ENCODE measurements at regions not wholly inside any gene's neighbourhood (a gene's known extent, or its start where the extent isn't known, plus 50 kb on each side); places are given as distances from the start of the nearest gene placed in this dataset.

GRCh38 chr10:123257904-123258456, 103.8 kb downstream of the BUB3 start:
- H3K36me3 ChIP-seq (ENCODE audit: control insufficient read depth in 1 of 2, insufficient read depth in 2 of 2, low read depth in 1 of 2, low read length in 2 of 2) = no peaks in the 10 kb centered on the region
- no peak overlapping the region for H3K18ac ChIP-seq (ENCODE audit: low read depth in 1 of 2, low read length in 2 of 2)
- H3K4ac ChIP-seq (ENCODE audit: low read depth in 1 of 2, low read length in 2 of 2) = no peak overlapping the region
- no peak overlapping the region for H2AFZ ChIP-seq (ENCODE audit: low read depth, low read length)
- H3K23ac ChIP-seq (ENCODE audit: low read length in 2 of 2) = no peak overlapping the region
- no peak overlapping the region for H2BK5ac ChIP-seq (ENCODE audit: low read depth, low read length, poor library complexity, severe bottlenecking)
- H3K9ac ChIP-seq (ENCODE audit: low read length) = no peak overlapping the region
- WGBS = 94% methylated on average over 9 of the region's 13 CpGs
- H4K8ac ChIP-seq (ENCODE audit: low read length) = no peak overlapping the region
- no peak overlapping the region for H2BK120ac ChIP-seq (ENCODE audit: low read depth, low read length)
- H4K91ac ChIP-seq (ENCODE audit: low read length) = no peak overlapping the region
- no peaks in the 10 kb centered on the region for H3K27me3 ChIP-seq (ENCODE audit: control insufficient read depth in 1 of 2, insufficient read depth in 1 of 2, low read length in 2 of 2)
- H2BK15ac ChIP-seq (ENCODE audit: low read depth, poor library complexity, severe bottlenecking) = no peak overlapping the region
- no peak overlapping the region for H3K14ac ChIP-seq (ENCODE audit: low read length in 2 of 2)
- H3K9me3 ChIP-seq (ENCODE audit: control insufficient read depth, low read length) = no peaks in the 10 kb centered on the region
- no peak overlapping the region for H2AK5ac ChIP-seq (ENCODE audit: low read length, severe bottlenecking)
- H2BK12ac ChIP-seq (ENCODE audit: low read length in 2 of 2) = no peak overlapping the region
- H3K4me1 ChIP-seq (ENCODE audit: control insufficient read depth, insufficient read depth, low read depth, low read length) = no peaks in the 10 kb centered on the region
- H3K4me2 ChIP-seq (ENCODE audit: low read length, poor library complexity, severe bottlenecking) = no peak overlapping the region
- no peak for DNase-seq
- no peak overlapping the region for H3K27ac ChIP-seq (ENCODE audit: low read length, poor library complexity, severe bottlenecking)
- H3K4me3 ChIP-seq (ENCODE audit: insufficient read depth in 1 of 2, low read depth in 1 of 2, low read length in 2 of 2) = no peak overlapping the region
- no peaks in the 10 kb centered on the region for H3K79me1 ChIP-seq (replicated peaks; ENCODE audit: low read length, poor library complexity, severe bottlenecking)

- Histone ChIP-seq H3K23ac (ENCODE audit: low read length in 2 of 2) (no peak overlapping the region), H3K27ac (ENCODE audit: low read length, poor library complexity, severe bottlenecking) (no peak overlapping the region), H2BK12ac (ENCODE audit: low read length in 2 of 2) (no peak overlapping the region), H3K79me1 (replicated peaks; ENCODE audit: low read length, poor library complexity, severe bottlenecking) (no peaks in the 10 kb centered on the region), H3K18ac (ENCODE audit: low read depth in 1 of 2, low read length in 2 of 2) (no peak overlapping the region), H4K8ac (ENCODE audit: low read length) (no peak overlapping the region), H3K9me3 (ENCODE audit: control insufficient read depth, low read length) (no peaks in the 10 kb centered on the region), H2BK120ac (ENCODE audit: low read depth, low read length) (no peak overlapping the region), H3K14ac (ENCODE audit: low read length in 2 of 2) (no peak overlapping the region), H3K4me1 (ENCODE audit: control insufficient read depth, insufficient read depth, low read depth, low read length) (no peaks in the 10 kb centered on the region), H2AFZ (ENCODE audit: low read depth, low read length) (no peak overlapping the region), H4K91ac (ENCODE audit: low read length) (no peak overlapping the region), H3K4me2 (ENCODE audit: low read length, poor library complexity, severe bottlenecking) (no peak overlapping the region), H3K4me3 (ENCODE audit: insufficient read depth in 1 of 2, low read depth in 1 of 2, low read length in 2 of 2) (no peak overlapping the region), H2BK5ac (ENCODE audit: low read depth, low read length, poor library complexity, severe bottlenecking) (no peak overlapping the region), H3K4ac (ENCODE audit: low read depth in 1 of 2, low read length in 2 of 2) (no peak overlapping the region), H3K36me3 (ENCODE audit: control insufficient read depth in 1 of 2, insufficient read depth in 2 of 2, low read depth in 1 of 2, low read length in 2 of 2) (no peaks in the 10 kb centered on the region), H3K27me3 (ENCODE audit: control insufficient read depth in 1 of 2, insufficient read depth in 1 of 2, low read length in 2 of 2) (no peaks in the 10 kb centered on the region), H2AK5ac (ENCODE audit: low read length, severe bottlenecking) (no peak overlapping the region), H2BK15ac (ENCODE audit: low read depth, poor library complexity, severe bottlenecking) (no peak overlapping the region), H3K9ac (ENCODE audit: low read length) (no peak overlapping the region)
- DNase-seq = no peak
- 55% methylated on average over 2 of the region's 2 CpGs for WGBS
Measured at GRCh38 chr10:123259081-123259480, 104.9 kb downstream of the BUB3 start.

GRCh38 chr10:123259791-123260190, 105.6 kb downstream of the BUB3 start:
- Histone ChIP-seq H4K8ac (ENCODE audit: low read length) (no peak overlapping the region), H4K91ac (ENCODE audit: low read length) (no peak overlapping the region), H3K27ac (ENCODE audit: low read length, poor library complexity, severe bottlenecking) (no peak overlapping the region), H3K9me3 (ENCODE audit: control insufficient read depth, low read length) (no peaks in the 10 kb centered on the region), H2BK15ac (ENCODE audit: low read depth, poor library complexity, severe bottlenecking) (no peak overlapping the region), H3K36me3 (ENCODE audit: control insufficient read depth in 1 of 2, insufficient read depth in 2 of 2, low read depth in 1 of 2, low read length in 2 of 2) (no peaks in the 10 kb centered on the region), H3K4me2 (ENCODE audit: low read length, poor library complexity, severe bottlenecking) (no peak overlapping the region), H3K27me3 (ENCODE audit: control insufficient read depth in 1 of 2, insufficient read depth in 1 of 2, low read length in 2 of 2) (no peaks in the 10 kb centered on the region), H3K4me3 (ENCODE audit: insufficient read depth in 1 of 2, low read depth in 1 of 2, low read length in 2 of 2) (no peak overlapping the region), H3K79me1 (replicated peaks; ENCODE audit: low read length, poor library complexity, severe bottlenecking) (no peaks in the 10 kb centered on the region), H2AFZ (ENCODE audit: low read depth, low read length) (no peak overlapping the region), H3K4ac (ENCODE audit: low read depth in 1 of 2, low read length in 2 of 2) (no peak overlapping the region), H3K4me1 (ENCODE audit: control insufficient read depth, insufficient read depth, low read depth, low read length) (no peaks in the 10 kb centered on the region), H3K14ac (ENCODE audit: low read length in 2 of 2) (no peak overlapping the region), H3K9ac (ENCODE audit: low read length) (no peak overlapping the region), H2BK12ac (ENCODE audit: low read length in 2 of 2) (no peak overlapping the region), H3K18ac (ENCODE audit: low read depth in 1 of 2, low read length in 2 of 2) (no peak overlapping the region), H2BK5ac (ENCODE audit: low read depth, low read length, poor library complexity, severe bottlenecking) (no peak overlapping the region), H2BK120ac (ENCODE audit: low read depth, low read length) (no peak overlapping the region), H3K23ac (ENCODE audit: low read length in 2 of 2) (no peak overlapping the region), H2AK5ac (ENCODE audit: low read length, severe bottlenecking) (no peak overlapping the region)
- no peak for DNase-seq
- 92% methylated on average over 9 of the region's 11 CpGs for WGBS

GRCh38 chr10:123262456-123262855, 108.3 kb downstream of the BUB3 start:
- Histone ChIP-seq H3K18ac (ENCODE audit: low read depth in 1 of 2, low read length in 2 of 2) (no peak overlapping the region), H3K27ac (ENCODE audit: low read length, poor library complexity, severe bottlenecking) (no peak overlapping the region), H3K23ac (ENCODE audit: low read length in 2 of 2) (no peak overlapping the region), H3K4ac (ENCODE audit: low read depth in 1 of 2, low read length in 2 of 2) (no peak overlapping the region), H3K36me3 (ENCODE audit: control insufficient read depth in 1 of 2, insufficient read depth in 2 of 2, low read depth in 1 of 2, low read length in 2 of 2) (no peaks in the 10 kb centered on the region), H4K91ac (ENCODE audit: low read length) (no peak overlapping the region), H2BK5ac (ENCODE audit: low read depth, low read length, poor library complexity, severe bottlenecking) (no peak overlapping the region), H3K4me1 (ENCODE audit: control insufficient read depth, insufficient read depth, low read depth, low read length) (no peaks in the 10 kb centered on the region), H3K4me3 (ENCODE audit: insufficient read depth in 1 of 2, low read depth in 1 of 2, low read length in 2 of 2) (no peak overlapping the region), H3K14ac (ENCODE audit: low read length in 2 of 2) (no peak overlapping the region), H3K4me2 (ENCODE audit: low read length, poor library complexity, severe bottlenecking) (no peak overlapping the region), H4K8ac (ENCODE audit: low read length) (no peak overlapping the region), H2BK15ac (ENCODE audit: low read depth, poor library complexity, severe bottlenecking) (no peak overlapping the region), H2BK120ac (ENCODE audit: low read depth, low read length) (no peak overlapping the region), H3K9me3 (ENCODE audit: control insufficient read depth, low read length) (no peaks in the 10 kb centered on the region), H2AFZ (ENCODE audit: low read depth, low read length) (no peak overlapping the region), H2AK5ac (ENCODE audit: low read length, severe bottlenecking) (no peak overlapping the region), H3K79me1 (replicated peaks; ENCODE audit: low read length, poor library complexity, severe bottlenecking) (no peaks in the 10 kb centered on the region), H3K9ac (ENCODE audit: low read length) (no peak overlapping the region), H3K27me3 (ENCODE audit: control insufficient read depth in 1 of 2, insufficient read depth in 1 of 2, low read length in 2 of 2) (no peaks in the 10 kb centered on the region), H2BK12ac (ENCODE audit: low read length in 2 of 2) (no peak overlapping the region)
- 84% methylated on average over 9 of the region's 9 CpGs for WGBS
- no peak for DNase-seq

All from mesenchymal stem cell (in vitro differentiated cells and primary cell).